Muscle of leg (tissue), 3 donors: ENCODE measurements at regions not wholly inside any gene's neighbourhood (a gene's known extent, or its start where the extent isn't known, plus 50 kb on each side); places are given as distances from the start of the nearest gene placed in this dataset.

Experiments
- DNase-seq: peaks from one replicate; pipeline ENCODE4 v3.0.0; 2013
- H3K27ac ChIP-seq: one replicate; pipeline ENCODE4 v1.5.1; 2013; ENCODE audit warnings: mild to moderate bottlenecking, low read length, control low read depth
- H3K27me3 ChIP-seq: one replicate; pipeline ENCODE4 v1.6.1; 2013; ENCODE audit warnings: low read length; ENCODE audit not compliant: control insufficient read depth, insufficient read depth
- H3K36me3 ChIP-seq: one replicate; pipeline ENCODE4 v1.6.1; 2013; ENCODE audit warnings: low read length; ENCODE audit not compliant: control insufficient read depth, insufficient read depth
- H3K4me1 ChIP-seq: one replicate; pipeline ENCODE4 v1.6.1; 2013; ENCODE audit warnings: low read length; ENCODE audit not compliant: control insufficient read depth, insufficient read depth
- H3K4me3 ChIP-seq: one replicate; pipeline ENCODE4 v1.5.1; 2013; ENCODE audit warnings: low read length, control low read depth
- H3K9me3 ChIP-seq: replicated peaks from 2 replicates; pipeline ENCODE4 v1.6.1; 2013; ENCODE audit warnings: low read depth, low read length; ENCODE audit not compliant: control insufficient read depth
- WGBS: methylation state at CpG from one replicate; pipeline ENCODE4 v1.1.5; 2013; ENCODE audit warnings: missing lambda C conversion rate; ENCODE audit not compliant: insufficient coverage; 5-methylcytosine and 5-hydroxymethylcytosine counted together

- no peak overlapping the region for H3K27ac ChIP-seq
- WGBS: 60% methylated on average over 1 of the region's 4 CpGs
- no peak for DNase-seq
- H3K4me1 ChIP-seq: no peaks in the 10 kb centered on the region
- H3K4me3 ChIP-seq: no peak overlapping the region
- no peaks in the 10 kb centered on the region for H3K9me3 ChIP-seq
- no peaks in the 10 kb centered on the region for H3K27me3 ChIP-seq
- no peaks in the 10 kb centered on the region for H3K36me3 ChIP-seq
Observed at GRCh38 chr5:57662991-57663390, 180.4 kb upstream of the ACTBL2 start.

- Histone ChIP-seq H3K9me3 (no peaks in the 10 kb centered on the region), H3K4me3 (no peak overlapping the region), H3K4me1 (no peaks in the 10 kb centered on the region), H3K27ac (no peak overlapping the region), H3K36me3 (no peaks in the 10 kb centered on the region), H3K27me3 (no peaks in the 10 kb centered on the region)
- peak; percentile 11 for DNase-seq
- no CpG with 5 or more reads among the region's 2 CpGs for WGBS
Observed at GRCh38 chr5:57659886-57660285, 177.3 kb upstream of the ACTBL2 start.

GRCh38 chr5:57658018-57658417 is 175.4 kb upstream of the ACTBL2 start:
- H3K9me3 ChIP-seq: no peaks in the 10 kb centered on the region
- no peaks in the 10 kb centered on the region for H3K36me3 ChIP-seq
- no peak overlapping the region for H3K4me3 ChIP-seq
- H3K4me1 ChIP-seq: peaks cover 2% of the 10 kb centered on the region
- H3K27ac ChIP-seq: no peak overlapping the region
- no CpG with 5 or more reads among the region's 1 CpG for WGBS
- no peaks in the 10 kb centered on the region for H3K27me3 ChIP-seq
- DNase-seq: peak; percentile 15

- WGBS: 100% methylated on average over 4 of the region's 4 CpGs
- DNase-seq: no peak
Observed at GRCh38 chr5:57655228-57655627, 172.6 kb upstream of the ACTBL2 start.

GRCh38 chr5:57653636-57654290 is 171.2 kb upstream of the ACTBL2 start:
- Histone ChIP-seq H3K4me3 (no peak overlapping the region), H3K9me3 (no peaks in the 10 kb centered on the region), H3K4me1 (peaks cover 2% of the 10 kb centered on the region), H3K27ac (peak overlapping the region; percentile 54), H3K36me3 (no peaks in the 10 kb centered on the region), H3K27me3 (no peaks in the 10 kb centered on the region)
- DNase-seq: peak; percentile 61
- WGBS: 69% methylated on average over 2 of the region's 3 CpGs

More at GRCh38 chr5:57655228-57655627, 172.6 kb upstream of the ACTBL2 start:
- Histone ChIP-seq H3K27ac (no peak overlapping the region), H3K9me3 (no peaks in the 10 kb centered on the region), H3K27me3 (no peaks in the 10 kb centered on the region), H3K4me1 (peaks cover 2% of the 10 kb centered on the region), H3K36me3 (no peaks in the 10 kb centered on the region), H3K4me3 (no peak overlapping the region)

GRCh38 chr5:57651127-57651526 is 168.5 kb upstream of the ACTBL2 start:
- Histone ChIP-seq H3K9me3 (peaks cover 3% of the 10 kb centered on the region), H3K36me3 (no peaks in the 10 kb centered on the region), H3K4me1 (peaks cover 2% of the 10 kb centered on the region), H3K27ac (no peak overlapping the region), H3K4me3 (no peak overlapping the region), H3K27me3 (no peaks in the 10 kb centered on the region)
- 100% methylated on average over 1 of the region's 1 CpG for WGBS
- no peak for DNase-seq

- H3K4me1 ChIP-seq: peaks cover 2% of the 10 kb centered on the region
- H3K27me3 ChIP-seq: no peaks in the 10 kb centered on the region
- peak; percentile 21 for DNase-seq
- peaks cover 3% of the 10 kb centered on the region for H3K9me3 ChIP-seq
- H3K27ac ChIP-seq: no peak overlapping the region
- H3K36me3 ChIP-seq: no peaks in the 10 kb centered on the region
- no peak overlapping the region for H3K4me3 ChIP-seq
- WGBS: 85% methylated on average over 4 of the region's 6 CpGs
Observed at GRCh38 chr5:57650360-57651069, 167.9 kb upstream of the ACTBL2 start.

- Histone ChIP-seq H3K4me3 (no peak overlapping the region), H3K27me3 (no peaks in the 10 kb centered on the region), H3K9me3 (no peaks in the 10 kb centered on the region), H3K27ac (no peak overlapping the region), H3K4me1 (no peaks in the 10 kb centered on the region), H3K36me3 (no peaks in the 10 kb centered on the region)
- DNase-seq: no peak
- WGBS: no CpG with 5 or more reads among the region's 2 CpGs
Observed at GRCh38 chr5:57642698-57643097, 160.1 kb upstream of the ACTBL2 start.

- Histone ChIP-seq H3K4me1 (no peaks in the 10 kb centered on the region), H3K27me3 (no peaks in the 10 kb centered on the region), H3K4me3 (no peak overlapping the region), H3K36me3 (no peaks in the 10 kb centered on the region), H3K9me3 (no peaks in the 10 kb centered on the region), H3K27ac (no peak overlapping the region)
- DNase-seq: no peak
- 89% methylated on average over 3 of the region's 4 CpGs for WGBS
Observed at GRCh38 chr5:57642066-57642465, 159.5 kb upstream of the ACTBL2 start.

- Histone ChIP-seq H3K4me1 (no peaks in the 10 kb centered on the region), H3K27ac (no peak overlapping the region), H3K36me3 (no peaks in the 10 kb centered on the region), H3K4me3 (no peak overlapping the region), H3K27me3 (no peaks in the 10 kb centered on the region), H3K9me3 (no peaks in the 10 kb centered on the region)
- DNase-seq: no peak
- no CpG with 5 or more reads among the region's 3 CpGs for WGBS
Observed at GRCh38 chr5:57635146-57635777, 152.7 kb upstream of the ACTBL2 start.
